DND-41 (cell line): ENCODE measurements at regions not wholly inside any gene's neighbourhood (a gene's known extent, or its start where the extent isn't known, plus 50 kb on each side); places are given as distances from the start of the nearest gene placed in this dataset.

Experiments used
- ATAC-seq: fragments of 200-7000 bp; cut with Tn5 transposase; 3 replicates; pipeline ENCODE4 v1.9.1; 2021; ENCODE audit warnings: low read depth; ENCODE audit not compliant: insufficient read depth
- DNase-seq: peaks from one replicate; pipeline ENCODE4 v3.0.0-alpha.2; 2020
- H2AFZ ChIP-seq: 2 replicates; pipeline ENCODE4 v1.6.0; 2012; ENCODE audit warnings: low read depth, low read length
- H3K27ac ChIP-seq: 2 replicates; pipeline ENCODE4 v1.5.1; 2012; ENCODE audit warnings: low read length, inconsistent platforms
- H3K27me3 ChIP-seq: fragments of 200-600 bp; sonication (generic); 2 replicates; pipeline ENCODE4 v1.6.0; 2012; ENCODE audit warnings: low read length, mild to moderate bottlenecking, inconsistent platforms; ENCODE audit not compliant: insufficient read depth, poor library complexity
- H3K36me3 ChIP-seq: 2 replicates; pipeline ENCODE4 v1.5.1; 2012; ENCODE audit warnings: low read length, inconsistent platforms; ENCODE audit not compliant: insufficient read depth
- H3K4me1 ChIP-seq: 2 replicates; pipeline ENCODE4 v1.5.1; 2012; ENCODE audit warnings: mild to moderate bottlenecking, low read length; ENCODE audit not compliant: insufficient read depth
- H3K4me2 ChIP-seq: 2 replicates; pipeline ENCODE4 v1.6.0; 2012; ENCODE audit warnings: mild to moderate bottlenecking, moderate library complexity, low read length, inconsistent platforms; ENCODE audit not compliant: insufficient read depth
- H3K4me3 ChIP-seq, 2 experiments: fragments of 200-600 bp in 1 of 2; shearing (Covaris generic) in 1 of 2; 2 replicates each; pipeline ENCODE4 v1.5.1; 2012 to 2016; ENCODE audit warnings: inconsistent platforms in 2 of 2, low read length in 2 of 2, mild to moderate bottlenecking in 2 of 2, low read depth in 1 of 2, moderate library complexity in 1 of 2
- H3K79me2 ChIP-seq: 2 replicates; pipeline ENCODE4 v1.6.0; 2012; ENCODE audit warnings: low read length, inconsistent platforms; ENCODE audit not compliant: insufficient read depth
- H3K9ac ChIP-seq: 2 replicates; pipeline ENCODE4 v1.6.0; 2012; ENCODE audit warnings: low read depth, mild to moderate bottlenecking, inconsistent platforms, low read length, moderate library complexity
- H3K9me3 ChIP-seq: 2 replicates; pipeline ENCODE4 v1.5.1; 2012; ENCODE audit warnings: low read length, moderate library complexity, mild to moderate bottlenecking, inconsistent platforms; ENCODE audit not compliant: insufficient read depth, severe bottlenecking
- H4K20me1 ChIP-seq: 2 replicates; pipeline ENCODE4 v1.6.0; 2012; ENCODE audit warnings: low read length; ENCODE audit not compliant: insufficient read depth
- EZH2 ChIP-seq: IDR thresholded peaks from 3 replicates; pipeline ENCODE4 v1.6.1; 2012; ENCODE audit warnings: borderline replicate concordance, low read depth, mild to moderate bottlenecking, moderate library complexity, low read length, inconsistent platforms; ENCODE audit not compliant: severe bottlenecking
- TF ChIP-seq, protein P1 (sequence below): IDR thresholded peaks from 2 replicates; pipeline ENCODE4 v1.5.1; 2012; ENCODE audit warnings: borderline replicate concordance, low read length, moderate library complexity, mild to moderate bottlenecking; ENCODE audit not compliant: poor library complexity, severe bottlenecking; ENCODE audit errors: extremely low read depth

DNA sequence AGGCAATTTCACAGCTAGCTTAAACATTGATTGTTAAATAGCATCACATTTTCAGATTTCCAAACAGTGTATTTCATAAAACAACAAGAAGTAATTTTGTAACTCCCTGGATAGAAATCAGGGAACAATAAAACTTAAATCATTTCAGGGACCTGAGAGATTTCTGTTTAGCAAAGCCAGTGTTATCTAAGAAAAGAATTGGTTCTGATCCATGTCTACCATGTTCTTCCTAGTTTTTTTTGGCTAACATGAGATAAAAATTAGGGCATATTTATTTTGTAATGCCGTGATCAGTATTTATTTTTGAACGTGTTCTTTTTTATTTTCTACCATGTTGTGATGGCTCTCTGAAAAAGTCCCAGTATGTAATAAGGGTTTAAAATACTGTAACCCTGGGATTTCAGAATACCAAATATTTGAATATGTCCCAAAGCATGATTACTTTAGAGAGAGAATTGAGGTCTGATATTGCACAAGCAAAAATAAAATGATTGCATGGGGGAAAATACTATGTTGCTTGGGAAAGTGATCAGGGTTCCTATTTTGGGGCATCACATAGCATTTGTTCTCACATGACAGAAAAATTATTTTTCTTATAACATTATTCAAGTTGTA lies 188.7 kb upstream of the CEP162 start:
- Histone ChIP-seq H3K27me3 (no peaks in the 10 kb centered on the region), H3K4me2 (no peak overlapping the region), H3K4me1 (no peaks in the 10 kb centered on the region), H3K27ac (no peak overlapping the region), H3K4me3 (no peak overlapping the region), H2AFZ (no peak overlapping the region), H3K9me3 (no peaks in the 10 kb centered on the region), H3K9ac (no peak overlapping the region), H4K20me1 (no peaks in the 10 kb centered on the region), H3K79me2 (no peaks in the 10 kb centered on the region), H3K36me3 (no peaks in the 10 kb centered on the region)
- TF ChIP-seq EZH2: no peak
- TF ChIP-seq, protein P1, sequence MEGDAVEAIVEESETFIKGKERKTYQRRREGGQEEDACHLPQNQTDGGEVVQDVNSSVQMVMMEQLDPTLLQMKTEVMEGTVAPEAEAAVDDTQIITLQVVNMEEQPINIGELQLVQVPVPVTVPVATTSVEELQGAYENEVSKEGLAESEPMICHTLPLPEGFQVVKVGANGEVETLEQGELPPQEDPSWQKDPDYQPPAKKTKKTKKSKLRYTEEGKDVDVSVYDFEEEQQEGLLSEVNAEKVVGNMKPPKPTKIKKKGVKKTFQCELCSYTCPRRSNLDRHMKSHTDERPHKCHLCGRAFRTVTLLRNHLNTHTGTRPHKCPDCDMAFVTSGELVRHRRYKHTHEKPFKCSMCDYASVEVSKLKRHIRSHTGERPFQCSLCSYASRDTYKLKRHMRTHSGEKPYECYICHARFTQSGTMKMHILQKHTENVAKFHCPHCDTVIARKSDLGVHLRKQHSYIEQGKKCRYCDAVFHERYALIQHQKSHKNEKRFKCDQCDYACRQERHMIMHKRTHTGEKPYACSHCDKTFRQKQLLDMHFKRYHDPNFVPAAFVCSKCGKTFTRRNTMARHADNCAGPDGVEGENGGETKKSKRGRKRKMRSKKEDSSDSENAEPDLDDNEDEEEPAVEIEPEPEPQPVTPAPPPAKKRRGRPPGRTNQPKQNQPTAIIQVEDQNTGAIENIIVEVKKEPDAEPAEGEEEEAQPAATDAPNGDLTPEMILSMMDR: no peak
- DNase-seq (no peak), ATAC-seq (no peak)

DNA sequence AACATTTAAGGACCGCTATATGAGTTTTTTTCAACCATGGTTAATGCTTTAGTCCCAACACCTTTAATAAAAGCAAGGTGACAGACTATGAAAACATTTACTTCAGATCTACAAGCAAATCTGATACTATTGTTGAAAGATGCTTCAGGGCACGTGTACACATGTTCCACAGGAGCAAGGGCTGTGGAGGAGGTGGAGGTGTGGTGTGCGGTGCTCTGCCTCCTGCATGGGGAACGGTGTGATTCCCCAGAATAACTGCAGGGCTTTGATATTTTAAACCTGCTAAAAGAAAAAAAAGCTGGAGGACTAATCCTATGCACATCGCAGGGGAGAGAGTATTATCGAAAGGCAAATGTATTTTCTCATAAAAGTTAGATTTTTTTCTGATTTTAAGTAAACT lies 188.1 kb upstream of the CEP162 start:
- no peaks in the 10 kb centered on the region for H3K4me1 ChIP-seq
- TF ChIP-seq, protein P1: no peak
- TF ChIP-seq EZH2: no peak
- ATAC-seq (no peak), DNase-seq (no peak)
- no peak overlapping the region for H3K4me3 ChIP-seq
- H3K27ac ChIP-seq: no peak overlapping the region
- no peaks in the 10 kb centered on the region for H3K79me2 ChIP-seq
- no peak overlapping the region for H2AFZ ChIP-seq
- H3K36me3 ChIP-seq: no peaks in the 10 kb centered on the region
- no peaks in the 10 kb centered on the region for H4K20me1 ChIP-seq
- H3K9me3 ChIP-seq: no peaks in the 10 kb centered on the region
- no peak overlapping the region for H3K4me2 ChIP-seq
- no peak overlapping the region for H3K9ac ChIP-seq
- H3K27me3 ChIP-seq: no peaks in the 10 kb centered on the region

DNA sequence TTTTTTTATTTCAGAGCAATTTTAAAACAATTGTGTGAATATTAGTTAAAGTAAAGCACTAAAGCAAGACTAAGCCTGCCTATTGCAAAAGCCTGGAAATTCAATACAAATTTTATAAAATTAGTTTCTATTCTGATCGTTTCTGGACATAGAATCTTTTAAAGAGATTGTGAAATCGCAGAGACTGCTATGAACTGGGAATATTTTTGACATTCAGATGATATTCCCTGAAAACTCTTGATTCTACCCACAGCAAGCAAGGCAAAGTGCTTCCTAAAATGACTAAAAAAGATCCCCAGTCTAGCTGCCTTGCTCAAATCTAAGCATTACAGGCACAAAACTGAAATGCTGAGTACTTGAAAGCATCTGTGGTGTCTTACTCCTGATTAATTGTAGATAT lies 187.6 kb upstream of the CEP162 start:
- no peak for ATAC-seq
- no peak for DNase-seq
- no peak overlapping the region for H2AFZ ChIP-seq
- TF ChIP-seq EZH2: no peak
- TF ChIP-seq, protein P1: no peak
- no peaks in the 10 kb centered on the region for H3K79me2 ChIP-seq
- H3K27ac ChIP-seq: no peak overlapping the region
- no peak overlapping the region for H3K9ac ChIP-seq
- H3K4me2 ChIP-seq: no peak overlapping the region
- H3K36me3 ChIP-seq: no peaks in the 10 kb centered on the region
- H4K20me1 ChIP-seq: no peaks in the 10 kb centered on the region
- H3K4me3 ChIP-seq: no peak overlapping the region
- no peaks in the 10 kb centered on the region for H3K9me3 ChIP-seq
- no peaks in the 10 kb centered on the region for H3K4me1 ChIP-seq
- H3K27me3 ChIP-seq: no peaks in the 10 kb centered on the region

DNA sequence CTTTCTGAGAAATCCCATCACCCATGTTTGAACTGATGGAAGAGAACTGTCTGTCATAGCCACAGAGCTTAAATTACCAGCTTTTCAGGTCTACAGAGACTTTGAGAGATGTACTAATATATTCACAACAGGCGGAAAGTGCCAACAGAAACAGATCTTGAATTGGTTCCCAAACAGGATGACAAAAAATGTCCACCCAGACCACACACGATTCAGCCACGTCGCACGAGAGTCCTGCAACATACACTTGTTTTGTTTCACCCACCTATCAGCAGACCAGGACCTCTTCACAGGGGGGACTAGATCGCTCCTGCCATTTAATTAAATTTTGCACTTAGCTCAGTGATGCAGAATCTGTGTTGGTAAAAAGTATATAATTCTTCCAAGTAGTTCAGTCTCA lies 187.1 kb upstream of the CEP162 start:
- Histone ChIP-seq H3K9me3 (no peaks in the 10 kb centered on the region), H3K4me3 (no peak overlapping the region), H3K36me3 (no peaks in the 10 kb centered on the region), H2AFZ (no peak overlapping the region), H4K20me1 (no peaks in the 10 kb centered on the region), H3K27me3 (no peaks in the 10 kb centered on the region), H3K4me2 (no peak overlapping the region), H3K27ac (no peak overlapping the region), H3K4me1 (no peaks in the 10 kb centered on the region), H3K79me2 (no peaks in the 10 kb centered on the region), H3K9ac (no peak overlapping the region)
- DNase-seq (no peak), ATAC-seq (no peak)
- TF ChIP-seq, protein P1: no peak
- no peak for TF ChIP-seq EZH2
